H1 (cell line): ENCODE measurements at regions not wholly inside any gene's neighbourhood (a gene's known extent, or its start where the extent isn't known, plus 50 kb on each side); places are given as distances from the start of the nearest gene placed in this dataset.

Experiments used
- ATF3 ChIP-seq: IDR thresholded peaks from 2 replicates; pipeline ENCODE4 v1.6.1; 2011; ENCODE audit warnings: low read depth, mild to moderate bottlenecking, low read length; ENCODE audit not compliant: insufficient read depth
- CHD1 ChIP-seq: IDR thresholded peaks from 2 replicates; pipeline ENCODE4 v1.6.1; 2012; ENCODE audit warnings: low read depth, low read length, improper control_type of control experiment
- CTCF ChIP-seq, 3 experiments: IDR thresholded peaks; 1 replicate in 2 of 3; 2 replicates in 1 of 3; pipeline versions ENCODE4 v1.5.1 to v1.6.1; 2011; ENCODE audit warnings: low read length in 3 of 3, mild to moderate bottlenecking in 3 of 3, inconsistent platforms in 2 of 3, low read depth in 1 of 3, moderate library complexity in 1 of 3; ENCODE audit not compliant: insufficient read depth in 1 of 3; ENCODE audit errors: control extremely low read depth in 1 of 3
- EP300 ChIP-seq, 2 experiments: IDR thresholded peaks; 1 replicate in 1 of 2; 2 replicates in 1 of 2; pipeline ENCODE4 v1.6.1; 2011 to 2012; ENCODE audit warnings: low read depth in 2 of 2, low read length in 2 of 2, mild to moderate bottlenecking in 2 of 2, borderline replicate concordance in 1 of 2, inconsistent platforms in 1 of 2, moderate library complexity in 1 of 2
- EZH2 ChIP-seq: fragments of 200-600 bp; sonication (generic); IDR thresholded peaks from 2 replicates; pipeline ENCODE4 v1.7.1; 2012; ENCODE audit warnings: low read depth, mild to moderate bottlenecking, moderate library complexity, low read length, inconsistent platforms; ENCODE audit not compliant: severe bottlenecking
- GTF2F1 ChIP-seq: IDR thresholded peaks from 2 replicates; pipeline ENCODE4 v1.6.1; 2012; ENCODE audit warnings: low read depth, low read length, improper control_type of control experiment, borderline replicate concordance
- JUND ChIP-seq: IDR thresholded peaks from 2 replicates; pipeline ENCODE4 v1.6.1; 2011; ENCODE audit warnings: mild to moderate bottlenecking, improper control_type of control experiment, low read length
- NANOG ChIP-seq: IDR thresholded peaks from 2 replicates; pipeline ENCODE4 v1.6.1; 2011; ENCODE audit warnings: low read length, low read depth, mild to moderate bottlenecking, inconsistent platforms; ENCODE audit not compliant: insufficient read depth, poor library complexity, severe bottlenecking
- POLR2A ChIP-seq, 2 experiments: IDR thresholded peaks; 1 replicate in 1 of 2; 2 replicates in 1 of 2; pipeline ENCODE4 v1.6.1; 2011; ENCODE audit warnings: low read depth in 2 of 2, low read length in 2 of 2, mild to moderate bottlenecking in 2 of 2; ENCODE audit errors: control extremely low read depth in 1 of 2
- POLR2AphosphoS5 ChIP-seq: IDR thresholded peaks from 2 replicates; pipeline ENCODE4 v1.6.1; 2011; ENCODE audit warnings: low read depth, low read length
- SP1 ChIP-seq: IDR thresholded peaks from 2 replicates; pipeline ENCODE4 v1.6.1; 2011; ENCODE audit warnings: low read depth, low read length
- SP2 ChIP-seq: IDR thresholded peaks from 2 replicates; pipeline ENCODE4 v1.6.1; 2012; ENCODE audit warnings: mild to moderate bottlenecking, low read length, inconsistent platforms
- SP4 ChIP-seq: IDR thresholded peaks from 2 replicates; pipeline ENCODE4 v1.6.1; 2012; ENCODE audit warnings: low read length, inconsistent platforms
- YY1 ChIP-seq: IDR thresholded peaks from 2 replicates; pipeline ENCODE4 v1.6.1; 2011; ENCODE audit warnings: low read depth, mild to moderate bottlenecking, low read length

- no peak for TF ChIP-seq CTCF (IDR thresholded peaks at IDR 0.05; ENCODE audit: control extremely low read depth in 1 of 3, insufficient read depth in 1 of 3, low read depth in 1 of 3, low read length in 3 of 3)
- no peak for TF ChIP-seq ATF3
- no peak for TF ChIP-seq POLR2A (IDR thresholded peaks at IDR 0.05; ENCODE audit: control extremely low read depth in 1 of 2, low read depth in 2 of 2, low read length in 2 of 2)
- TF ChIP-seq SP4: no peak
- no peak for TF ChIP-seq EZH2
- no peak for TF ChIP-seq POLR2AphosphoS5
- no peak for TF ChIP-seq SP1
- TF ChIP-seq NANOG: no peak
- TF ChIP-seq JUND: no peak
- TF ChIP-seq SP2: no peak
- TF ChIP-seq CHD1: no peak
- no peak for TF ChIP-seq YY1
- TF ChIP-seq EP300 (IDR thresholded peaks at IDR 0.05; ENCODE audit: borderline replicate concordance in 1 of 2, low read depth in 2 of 2, low read length in 2 of 2): no peak
- TF ChIP-seq GTF2F1: no peak
Measured at GRCh38 chr1:219858980-219859379, 69.4 kb downstream of the SLC30A10 start.
